CD4-positive, alpha-beta memory T cell (primary cell): ENCODE measurements at regions not wholly inside any gene's neighbourhood (a gene's known extent, or its start where the extent isn't known, plus 50 kb on each side); places are given as distances from the start of the nearest gene placed in this dataset.
"Not testable (repeated sequence)": the region's sequence is repeated elsewhere in the genome, so short reads cannot be mapped to it uniquely, and the experiment has no call there.

Source experiments
- CTCF ChIA-PET: fragments of 350-600 bp; sonication (Branson Sonifier 250); formaldehyde crosslinking; loops from one replicate; lab custom pipeline; 2021; ENCODE audit warnings: inconsistent platforms; ENCODE audit not compliant: partially characterized antibody; lab: Charles Lee
- POLR2A ChIA-PET: fragments of 350-600 bp; sonication (Branson Sonifier 250); formaldehyde crosslinking; loops from one replicate; lab custom pipeline; 2021; ENCODE audit not compliant: partially characterized antibody; lab: Charles Lee
- DNase-seq, 5 donors: peaks; one replicate each; pipeline versions ENCODE4 v3.0.0 to v3.0.0-alpha.2; 2020 to 2022; ENCODE audit warnings: mixed read lengths in 1 of 5
- H3K27ac ChIP-seq: one replicate; pipeline ENCODE4 v1.7.0; 2013; ENCODE audit warnings: low read depth, low read length
- H3K27me3 ChIP-seq: 2 replicates; pipeline ENCODE4 v1.7.0; 2013; ENCODE audit warnings: mild to moderate bottlenecking, low read length, moderate library complexity; ENCODE audit not compliant: insufficient read depth
- H3K36me3 ChIP-seq: 2 replicates; pipeline ENCODE4 v1.7.0; 2013; ENCODE audit warnings: mild to moderate bottlenecking, low read length, moderate library complexity; ENCODE audit not compliant: insufficient read depth
- H3K4me1 ChIP-seq: 2 replicates; pipeline ENCODE4 v1.7.0; 2013; ENCODE audit warnings: mild to moderate bottlenecking, low read length, moderate library complexity; ENCODE audit not compliant: insufficient read depth
- H3K4me3 ChIP-seq, 2 donors: one replicate each; pipeline ENCODE4 v1.7.0; 2013; ENCODE audit warnings: low read length in 2 of 2, mild to moderate bottlenecking in 1 of 2
- H3K9me3 ChIP-seq, 2 donors: one replicate each; pipeline ENCODE4 v1.7.0; 2013; ENCODE audit warnings: low read length in 2 of 2, control low read depth in 1 of 2; ENCODE audit not compliant: control insufficient read depth in 1 of 2
- H3K27ac Mint-ChIP-seq, 7 donors: one replicate each; pipeline ENCODE4 v1.8.0; 2020 to 2021; ENCODE audit warnings: mixed read lengths in 7 of 7, mild to moderate bottlenecking in 6 of 7, inconsistent platforms in 3 of 7, moderate library complexity in 3 of 7
- H3K27me3 Mint-ChIP-seq, 2 donors: one replicate each; pipeline ENCODE4 v1.8.0; 2020 to 2021; ENCODE audit warnings: mixed read lengths in 2 of 2
- H3K36me3 Mint-ChIP-seq, 2 donors: one replicate each; pipeline ENCODE4 v1.8.0; 2020 to 2021; ENCODE audit warnings: mixed read lengths in 2 of 2, inconsistent platforms in 1 of 2, mild to moderate bottlenecking in 1 of 2
- H3K4me1 Mint-ChIP-seq, 4 donors: one replicate each; pipeline ENCODE4 v1.8.0; 2020 to 2021; ENCODE audit warnings: mixed read lengths in 4 of 4, mild to moderate bottlenecking in 1 of 4
- H3K4me3 Mint-ChIP-seq, 8 donors: one replicate each; pipeline ENCODE4 v1.8.0; 2020 to 2021; ENCODE audit warnings: mixed read lengths in 8 of 8, mild to moderate bottlenecking in 7 of 8, moderate library complexity in 6 of 8, inconsistent platforms in 3 of 8
- H3K9me3 Mint-ChIP-seq, 8 donors: one replicate each; pipeline ENCODE4 v1.8.0; 2020 to 2021; ENCODE audit warnings: mixed read lengths in 8 of 8, mild to moderate bottlenecking in 5 of 8, inconsistent platforms in 3 of 8, moderate library complexity in 1 of 8
- intact Hi-C: fragments of 100-400 bp; cut with micrococcal nuclease; formaldehyde crosslinking; loops from one replicate; pipeline ENCODE4 v1.15.1; 2023

GRCh38 chr7:7017707-7018280, 164.6 kb upstream of the C1GALT1 start:
- DNase-seq = no peak
- Histone ChIP-seq H3K36me3 (no peaks in the 10 kb centered on the region), H3K9me3 (no peaks in the 10 kb centered on the region), H3K4me1 (no peaks in the 10 kb centered on the region), H3K27me3 (no peaks in the 10 kb centered on the region), H3K27ac (no peak overlapping the region), H3K4me3 (no peak overlapping the region)
- Mint-ChIP-seq H3K27me3 (peaks cover 14 to 16% of the 10 kb centered on the region in 2 donors), H3K4me1 (no peaks in the 10 kb centered on the region), H3K4me3 (no peak overlapping the region), H3K9me3 (peaks cover 0 to 2% (median 0%) of the 10 kb centered on the region in 8 donors), H3K27ac (no peak overlapping the region), H3K36me3 (no peaks in the 10 kb centered on the region)
- CTCF ChIA-PET = no interaction called here
- intact Hi-C loops = no loop called here
- POLR2A ChIA-PET = no interaction called here

GRCh38 chr7:7018290-7018689, 164.1 kb upstream of the C1GALT1 start:
- CTCF ChIA-PET = interaction anchor here (1.8 kb wide), 1 partner anchor 13 kb away, joined by 6 read pairs; no protein-coding TSS in a partner anchor
- H3K36me3 Mint-ChIP-seq = no peaks in the 10 kb centered on the region
- Histone ChIP-seq H3K4me3 (no peak overlapping the region), H3K27ac (no peak overlapping the region), H3K4me1 (no peaks in the 10 kb centered on the region), H3K36me3 (no peaks in the 10 kb centered on the region), H3K9me3 (no peaks in the 10 kb centered on the region), H3K27me3 (no peaks in the 10 kb centered on the region)
- peaks cover 12 to 16% of the 10 kb centered on the region in 2 donors for H3K27me3 Mint-ChIP-seq
- no peak overlapping the region for H3K27ac Mint-ChIP-seq
- no peak for DNase-seq
- POLR2A ChIA-PET = no interaction called here
- intact Hi-C loops = no loop called here
- peaks cover 0 to 2% (median 0%) of the 10 kb centered on the region in 8 donors for H3K9me3 Mint-ChIP-seq
- no peaks in the 10 kb centered on the region for H3K4me1 Mint-ChIP-seq
- H3K4me3 Mint-ChIP-seq = no peak overlapping the region

GRCh38 chr7:7032221-7032620, 150.1 kb upstream of the C1GALT1 start:
- ChIA-PET POLR2A (no interaction called here), CTCF (no interaction called here)
- no peaks in the 10 kb centered on the region for H3K4me1 Mint-ChIP-seq
- intact Hi-C loops = no loop called here
- no peaks in the 10 kb centered on the region for H3K36me3 Mint-ChIP-seq
- Histone ChIP-seq H3K4me3 (no peak overlapping the region), H3K4me1 (no peaks in the 10 kb centered on the region), H3K9me3 (no peaks in the 10 kb centered on the region), H3K27me3 (no peaks in the 10 kb centered on the region), H3K27ac (no peak overlapping the region), H3K36me3 (no peaks in the 10 kb centered on the region)
- H3K4me3 Mint-ChIP-seq = no peak overlapping the region
- no peak overlapping the region for H3K27ac Mint-ChIP-seq
- H3K27me3 Mint-ChIP-seq = peaks cover 18 to 23% of the 10 kb centered on the region in 2 donors
- H3K9me3 Mint-ChIP-seq = peaks cover 0 to 5% (median 0%) of the 10 kb centered on the region in 8 donors
- DNase-seq = no peak

GRCh38 chr7:7035851-7036250, 146.5 kb upstream of the C1GALT1 start:
- DNase-seq = no peak
- Histone ChIP-seq H3K4me3 (no peak overlapping the region), H3K27ac (no peak overlapping the region), H3K4me1 (no peaks in the 10 kb centered on the region), H3K36me3 (no peaks in the 10 kb centered on the region), H3K27me3 (no peaks in the 10 kb centered on the region), H3K9me3 (no peaks in the 10 kb centered on the region)
- POLR2A ChIA-PET = no interaction called here
- CTCF ChIA-PET = no interaction called here
- Mint-ChIP-seq H3K27me3 (peaks cover 11 to 19% of the 10 kb centered on the region in 2 donors), H3K9me3 (peaks cover 0 to 7% (median 0%) of the 10 kb centered on the region in 8 donors), H3K4me1 (no peaks in the 10 kb centered on the region), H3K4me3 (peak overlapping the region in 1 of 8 donors; percentile 18), H3K36me3 (no peaks in the 10 kb centered on the region), H3K27ac (no peak overlapping the region)
- intact Hi-C loops = no loop called here

- Mint-ChIP-seq H3K4me1 (peaks cover 7 to 18% (median 12%) of the 10 kb centered on the region in 4 donors), H3K4me3 (peak overlapping the region in 6 of 8 donors; percentile 26 to 55 (median 36)), H3K27ac (peak overlapping the region; percentile 7 to 85 (median 79)), H3K9me3 (peaks cover 0 to 11% (median 3%) of the 10 kb centered on the region in 8 donors)
- H3K4me1 ChIP-seq = peaks cover 13% of the 10 kb centered on the region
- POLR2A ChIA-PET = interaction anchor here (2.3 kb wide), 1 partner anchor 51 kb away, joined by 12 read pairs; no protein-coding TSS in a partner anchor
- H3K9me3 ChIP-seq, H3K36me3 ChIP-seq, H3K36me3 Mint-ChIP-seq, CTCF ChIA-PET, H3K27ac ChIP-seq, H3K4me3 ChIP-seq, H3K27me3 ChIP-seq, H3K27me3 Mint-ChIP-seq, intact Hi-C loops: not testable (repeated sequence)
- peak in 4 of 5 donors; percentile 26 to 55 (median 40) for DNase-seq
These were observed 140.0 kb upstream of the C1GALT1 start for GRCh38 chr7:7042286-7042893.

- H3K36me3 ChIP-seq = no peaks in the 10 kb centered on the region
- H3K4me3 Mint-ChIP-seq = no peak overlapping the region
- H3K9me3 ChIP-seq = no peaks in the 10 kb centered on the region
- ChIA-PET CTCF (no interaction called here), POLR2A (no interaction called here)
- intact Hi-C loops = no loop called here
- no peaks in the 10 kb centered on the region for H3K27me3 ChIP-seq
- peaks cover 0 to 3% of the 10 kb centered on the region in 2 donors for H3K27me3 Mint-ChIP-seq
- H3K4me1 ChIP-seq = peaks cover 13% of the 10 kb centered on the region
- H3K4me1 Mint-ChIP-seq = peaks cover 7 to 18% (median 12%) of the 10 kb centered on the region in 4 donors
- H3K9me3 Mint-ChIP-seq = peaks cover 0 to 11% (median 5%) of the 10 kb centered on the region in 8 donors
- no peak overlapping the region for H3K27ac ChIP-seq
- no peak overlapping the region for H3K4me3 ChIP-seq
- no peak for DNase-seq
- H3K27ac Mint-ChIP-seq = no peak overlapping the region
- peaks cover 0 to 4% of the 10 kb centered on the region in 2 donors for H3K36me3 Mint-ChIP-seq
These were observed 137.5 kb upstream of the C1GALT1 start for GRCh38 chr7:7044806-7045205.

GRCh38 chr7:7048213-7048612, 134.1 kb upstream of the C1GALT1 start:
- Histone ChIP-seq H3K27ac (no peak overlapping the region), H3K4me1 (peaks cover under 1% of the 10 kb centered on the region), H3K36me3 (no peaks in the 10 kb centered on the region), H3K9me3 (no peaks in the 10 kb centered on the region), H3K27me3 (no peaks in the 10 kb centered on the region), H3K4me3 (no peak overlapping the region)
- DNase-seq = no peak
- POLR2A ChIA-PET = no interaction called here
- Mint-ChIP-seq H3K27me3 (no peaks in the 10 kb centered on the region), H3K9me3 (peaks cover 0 to 11% (median 4%) of the 10 kb centered on the region in 8 donors), H3K36me3 (peaks cover 0 to 4% of the 10 kb centered on the region in 2 donors), H3K4me3 (no peak overlapping the region), H3K4me1 (peaks cover 2 to 4% (median 3%) of the 10 kb centered on the region in 4 donors), H3K27ac (no peak overlapping the region)
- CTCF ChIA-PET = no interaction called here
- intact Hi-C loops = no loop called here
